Stomach (tissue), 4 donors: ENCODE measurements at regions not wholly inside any gene's neighbourhood (a gene's known extent, or its start where the extent isn't known, plus 50 kb on each side); places are given as distances from the start of the nearest gene placed in this dataset.

Source experiments
- CTCF ChIP-seq, 7 experiments: fragments of 450-650 bp in 4 of 7; fragments of 200-600 bp in 3 of 7; sonication (generic) in 3 of 7; IDR thresholded peaks; one replicate each; pipeline ENCODE4 v1.5.1; 2016 to 2019; ENCODE audit warnings: antibody characterized with exemption in 7 of 7, control low read depth in 2 of 7, mild to moderate bottlenecking in 1 of 7
- POLR2A ChIP-seq, 4 donors: fragments of 450-650 bp; IDR thresholded peaks; one replicate each; pipeline ENCODE4 v1.6.1; 2016; ENCODE audit warnings: antibody characterized with exemption in 4 of 4, control low read depth in 2 of 4, mild to moderate bottlenecking in 1 of 4, moderate library complexity in 1 of 4
- POLR2AphosphoS5 ChIP-seq, 3 donors: sonication (generic); formaldehyde crosslinking; IDR thresholded peaks; one replicate each; pipeline ENCODE4 v1.6.1; 2016; ENCODE audit warnings: antibody characterized with exemption in 3 of 3

GRCh38 chr15:66633938-66634250 is 68.1 kb upstream of the LCTL start:
- TF ChIP-seq CTCF (IDR thresholded peaks at IDR 0.05) (no peak), POLR2AphosphoS5 (IDR thresholded peaks at IDR 0.05) (no peak), POLR2A (IDR thresholded peaks at IDR 0.05) (no peak)
